ENCODE measurements at regions not wholly inside any gene's neighbourhood (a gene's known extent, or its start where the extent isn't known, plus 50 kb on each side); places are given as distances from the start of the nearest gene placed in this dataset.

- no peak for TF ChIP-seq REST (IDR thresholded peaks at IDR 0.05; ENCODE audit: low read depth)
- no peak for TF ChIP-seq ZBTB7A (IDR thresholded peaks at IDR 0.05; ENCODE audit: low read depth)
- TF ChIP-seq TCF12 (IDR thresholded peaks at IDR 0.05; ENCODE audit: low read depth), result no peak
- no peak for TF ChIP-seq CEBPB (IDR thresholded peaks at IDR 0.05)
- TF ChIP-seq, protein P1, sequence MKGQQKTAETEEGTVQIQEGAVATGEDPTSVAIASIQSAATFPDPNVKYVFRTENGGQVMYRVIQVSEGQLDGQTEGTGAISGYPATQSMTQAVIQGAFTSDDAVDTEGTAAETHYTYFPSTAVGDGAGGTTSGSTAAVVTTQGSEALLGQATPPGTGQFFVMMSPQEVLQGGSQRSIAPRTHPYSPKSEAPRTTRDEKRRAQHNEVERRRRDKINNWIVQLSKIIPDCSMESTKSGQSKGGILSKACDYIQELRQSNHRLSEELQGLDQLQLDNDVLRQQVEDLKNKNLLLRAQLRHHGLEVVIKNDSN (IDR thresholded peaks at IDR 0.05), result no peak
- TF ChIP-seq EP300 (IDR thresholded peaks at IDR 0.05; ENCODE audit: borderline replicate concordance), result no peak
- no peak for TF ChIP-seq NFIC (IDR thresholded peaks at IDR 0.05)
These were observed 258.4 kb upstream of the SLC10A2 start for GRCh38 chr13:103324641-103325040.

- no peak for TF ChIP-seq TAF1 (IDR thresholded peaks at IDR 0.05; ENCODE audit: low read depth)
These were observed 249.5 kb upstream of the SLC10A2 start for GRCh38 chr13:103315711-103316110.

DNA sequence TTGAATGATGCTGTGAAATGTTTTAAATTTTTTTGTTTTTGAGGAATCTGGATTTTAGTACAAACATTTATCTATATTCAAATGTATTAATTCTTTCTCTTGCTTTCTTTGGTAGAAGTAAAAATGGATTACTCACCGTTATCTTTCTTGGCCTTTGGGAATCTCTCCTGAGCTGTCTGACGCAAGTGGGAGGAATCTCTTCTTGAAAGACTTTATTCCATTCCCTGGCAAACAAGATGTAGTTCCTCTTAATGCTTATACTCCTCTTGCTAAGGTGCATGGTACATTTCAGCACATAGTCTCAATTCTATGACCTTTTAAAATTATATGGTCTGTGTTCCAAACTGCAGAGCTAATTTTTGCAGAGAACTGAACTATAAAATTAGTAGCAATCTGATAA is 246.2 kb upstream of the SLC10A2 start:
- TF ChIP-seq FOXM1 (IDR thresholded peaks at IDR 0.05; ENCODE audit: borderline replicate concordance, low read depth) (no peak), EGR1 (IDR thresholded peaks at IDR 0.05) (no peak), TEAD4 (IDR thresholded peaks at IDR 0.05) (no peak), CEBPB (IDR thresholded peaks at IDR 0.05) (no peak), TCF12 (IDR thresholded peaks at IDR 0.05; ENCODE audit: low read depth) (no peak), EP300 (IDR thresholded peaks at IDR 0.05; ENCODE audit: borderline replicate concordance) (no peak), ZBTB7A (IDR thresholded peaks at IDR 0.05; ENCODE audit: low read depth) (no peak), NFIC (IDR thresholded peaks at IDR 0.05) (no peak), CREB1 (IDR thresholded peaks at IDR 0.05; ENCODE audit: low read depth) (no peak), RAD21 (IDR thresholded peaks at IDR 0.05; ENCODE audit: low read depth) (no peak)
- TF ChIP-seq, protein P1 (IDR thresholded peaks at IDR 0.05), result no peak

- TF ChIP-seq EGR1 (IDR thresholded peaks at IDR 0.05) (no peak), FOXM1 (IDR thresholded peaks at IDR 0.05; ENCODE audit: borderline replicate concordance, low read depth) (no peak), CEBPB (IDR thresholded peaks at IDR 0.05) (no peak), NFIC (IDR thresholded peaks at IDR 0.05) (no peak), RAD21 (IDR thresholded peaks at IDR 0.05; ENCODE audit: low read depth) (no peak), MAX (IDR thresholded peaks at IDR 0.05) (no peak), EP300 (IDR thresholded peaks at IDR 0.05; ENCODE audit: borderline replicate concordance) (no peak)
These were observed 242.4 kb upstream of the SLC10A2 start for GRCh38 chr13:103308667-103309066.

DNA sequence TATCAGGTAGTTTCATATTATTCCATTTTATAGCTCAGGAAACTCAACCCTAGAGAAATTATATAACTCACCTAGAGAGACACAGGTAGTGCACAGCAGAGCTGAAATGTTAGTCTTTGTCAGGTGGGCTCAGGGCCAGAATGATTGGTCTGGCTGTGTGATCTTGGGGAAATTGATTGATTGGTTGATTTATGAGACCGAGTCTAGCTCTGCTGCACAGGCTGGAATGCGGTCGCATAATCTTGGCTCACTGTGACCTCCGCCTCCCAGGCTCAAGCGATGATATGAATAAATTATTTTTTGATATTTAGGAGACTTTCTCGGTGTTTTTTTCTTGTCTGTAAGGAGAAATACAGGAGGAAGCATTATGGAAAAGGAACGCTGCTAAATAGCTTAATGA is 239.9 kb upstream of the SLC10A2 start:
- TF ChIP-seq RAD21 (IDR thresholded peaks at IDR 0.05; ENCODE audit: low read depth) (no peak), ZBTB7A (IDR thresholded peaks at IDR 0.05; ENCODE audit: low read depth) (no peak), YY1 (IDR thresholded peaks at IDR 0.05; ENCODE audit: low read depth) (no peak), CEBPB (IDR thresholded peaks at IDR 0.05) (no peak), EGR1 (IDR thresholded peaks at IDR 0.05) (no peak), NFIC (IDR thresholded peaks at IDR 0.05) (no peak), FOXM1 (IDR thresholded peaks at IDR 0.05; ENCODE audit: borderline replicate concordance, low read depth) (no peak), EP300 (IDR thresholded peaks at IDR 0.05; ENCODE audit: borderline replicate concordance) (no peak), CREB1 (IDR thresholded peaks at IDR 0.05; ENCODE audit: low read depth) (no peak), TCF12 (IDR thresholded peaks at IDR 0.05; ENCODE audit: low read depth) (no peak), MAX (IDR thresholded peaks at IDR 0.05) (no peak)
- TF ChIP-seq, protein P1 (IDR thresholded peaks at IDR 0.05), result no peak

DNA sequence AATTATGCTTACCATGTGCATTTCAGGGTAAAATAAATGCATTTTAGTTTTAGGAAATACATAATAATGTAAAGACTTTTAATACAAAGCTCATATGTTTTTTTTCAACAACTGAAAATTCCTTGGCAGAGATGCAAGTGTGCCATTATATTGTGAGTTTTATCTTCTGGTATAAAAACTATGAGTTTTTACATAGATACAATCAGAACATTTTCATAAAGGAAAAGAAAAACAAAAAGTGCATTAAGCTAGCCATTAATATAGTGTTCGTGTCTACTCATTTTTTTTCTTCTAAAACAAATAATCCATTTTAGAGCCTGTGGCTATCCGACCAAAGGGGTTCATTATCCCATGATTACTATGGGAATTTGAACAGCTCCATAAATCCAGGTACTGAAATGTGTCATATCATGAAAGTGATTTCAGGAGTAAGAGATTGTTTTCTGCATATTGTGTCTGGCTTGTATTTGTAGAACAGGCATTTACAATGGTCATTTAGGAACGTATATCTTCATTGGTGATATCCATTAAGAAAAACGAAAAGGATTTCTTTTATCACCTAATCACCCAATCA is 236.9 kb upstream of the SLC10A2 start:
- TF ChIP-seq, protein P1 (IDR thresholded peaks at IDR 0.05), result no peak
- TF ChIP-seq MAX (IDR thresholded peaks at IDR 0.05) (no peak), EGR1 (IDR thresholded peaks at IDR 0.05) (no peak), TAF1 (IDR thresholded peaks at IDR 0.05; ENCODE audit: low read depth) (no peak), CREB1 (IDR thresholded peaks at IDR 0.05; ENCODE audit: low read depth) (no peak), EP300 (IDR thresholded peaks at IDR 0.05; ENCODE audit: borderline replicate concordance) (no peak), CEBPB (IDR thresholded peaks at IDR 0.05) (no peak), TEAD4 (IDR thresholded peaks at IDR 0.05) (no peak), YY1 (IDR thresholded peaks at IDR 0.05; ENCODE audit: low read depth) (no peak), REST (IDR thresholded peaks at IDR 0.05; ENCODE audit: low read depth) (no peak), TCF12 (IDR thresholded peaks at IDR 0.05; ENCODE audit: low read depth) (no peak), NFIC (IDR thresholded peaks at IDR 0.05) (no peak)
